ENCODE measurements at regions not wholly inside any gene's neighbourhood (a gene's known extent, or its start where the extent isn't known, plus 50 kb on each side); places are given as distances from the start of the nearest gene placed in this dataset.

DNA sequence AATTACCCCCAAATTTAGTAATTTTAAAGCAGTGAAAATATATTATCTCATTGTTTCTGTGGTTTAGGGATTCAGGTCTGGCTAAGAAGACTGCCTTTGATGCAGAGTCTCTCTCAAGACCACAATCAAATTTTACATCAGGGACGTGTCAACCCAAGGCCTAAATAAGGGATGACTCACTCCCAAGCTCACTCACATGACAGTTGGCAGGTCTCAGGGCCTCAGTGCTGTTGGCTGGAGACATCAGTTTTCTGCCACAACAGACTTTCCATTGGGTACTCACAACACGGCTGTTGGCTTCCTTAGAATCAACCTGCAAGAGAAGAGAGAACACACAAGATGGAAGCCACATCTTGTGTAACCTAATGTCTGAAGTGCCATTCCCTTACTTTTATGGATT, 377.3 kb downstream of the FAM181B start:
- 73 to 79% methylated on average over 2 of the region's 2 CpGs for WGBS, 2 donors
- Histone ChIP-seq H3K36me3 (no peaks in the 10 kb centered on the region), H3K27ac (no peak overlapping the region), H3K4me1 (no peaks in the 10 kb centered on the region), H3K9me3 (peaks cover 0 to 2% (median 0%) of the 10 kb centered on the region in 4 donors), H3K27me3 (no peaks in the 10 kb centered on the region), H3K4me3 (no peak overlapping the region)
- DNase-seq, result no peak
- intact Hi-C loops (cut with DNase I), result no loop called here
- TF ChIP-seq POLR2AphosphoS5 (IDR thresholded peaks at IDR 0.05), result no peak
- TF ChIP-seq, protein P1, sequence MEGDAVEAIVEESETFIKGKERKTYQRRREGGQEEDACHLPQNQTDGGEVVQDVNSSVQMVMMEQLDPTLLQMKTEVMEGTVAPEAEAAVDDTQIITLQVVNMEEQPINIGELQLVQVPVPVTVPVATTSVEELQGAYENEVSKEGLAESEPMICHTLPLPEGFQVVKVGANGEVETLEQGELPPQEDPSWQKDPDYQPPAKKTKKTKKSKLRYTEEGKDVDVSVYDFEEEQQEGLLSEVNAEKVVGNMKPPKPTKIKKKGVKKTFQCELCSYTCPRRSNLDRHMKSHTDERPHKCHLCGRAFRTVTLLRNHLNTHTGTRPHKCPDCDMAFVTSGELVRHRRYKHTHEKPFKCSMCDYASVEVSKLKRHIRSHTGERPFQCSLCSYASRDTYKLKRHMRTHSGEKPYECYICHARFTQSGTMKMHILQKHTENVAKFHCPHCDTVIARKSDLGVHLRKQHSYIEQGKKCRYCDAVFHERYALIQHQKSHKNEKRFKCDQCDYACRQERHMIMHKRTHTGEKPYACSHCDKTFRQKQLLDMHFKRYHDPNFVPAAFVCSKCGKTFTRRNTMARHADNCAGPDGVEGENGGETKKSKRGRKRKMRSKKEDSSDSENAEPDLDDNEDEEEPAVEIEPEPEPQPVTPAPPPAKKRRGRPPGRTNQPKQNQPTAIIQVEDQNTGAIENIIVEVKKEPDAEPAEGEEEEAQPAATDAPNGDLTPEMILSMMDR (IDR thresholded peaks at IDR 0.05), result no peak
- TF ChIP-seq EP300 (IDR thresholded peaks at IDR 0.05), result no peak
- TF ChIP-seq POLR2A (IDR thresholded peaks at IDR 0.05), result no peak

DNA sequence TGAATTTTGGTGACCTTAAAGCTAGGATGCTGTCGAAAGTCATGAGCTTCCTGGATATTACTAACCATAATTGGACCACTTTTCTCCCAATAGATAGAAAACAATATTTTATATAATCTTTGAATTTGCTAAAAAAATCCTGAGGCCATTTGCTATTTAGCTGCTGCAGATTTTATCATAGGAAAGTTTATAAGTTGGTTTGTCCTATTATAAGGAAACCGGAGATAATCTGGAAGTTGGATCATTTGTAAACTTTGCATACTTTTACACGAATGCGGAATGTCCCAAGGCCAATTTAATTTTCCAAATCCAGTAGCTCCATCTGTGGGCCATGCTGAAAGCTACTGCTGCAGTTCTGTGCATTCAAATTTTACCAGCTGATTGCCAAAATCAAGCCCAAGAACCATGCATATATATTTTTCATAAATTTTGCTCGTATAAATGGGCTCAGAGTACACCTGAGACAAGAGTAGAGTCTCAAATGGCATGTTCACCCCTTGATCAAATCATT, 378.3 kb downstream of the FAM181B start:
- Histone ChIP-seq H3K27me3 (no peaks in the 10 kb centered on the region), H3K4me3 (no peak overlapping the region), H3K9me3 (peaks cover 0 to 2% (median 0%) of the 10 kb centered on the region in 4 donors), H3K27ac (no peak overlapping the region), H3K36me3 (no peaks in the 10 kb centered on the region), H3K4me1 (no peaks in the 10 kb centered on the region)
- intact Hi-C loops (cut with DNase I), result no loop called here
- TF ChIP-seq, protein P1 (IDR thresholded peaks at IDR 0.05), result no peak
- TF ChIP-seq POLR2AphosphoS5 (IDR thresholded peaks at IDR 0.05), result no peak
- TF ChIP-seq EP300 (IDR thresholded peaks at IDR 0.05), result no peak
- no peak for TF ChIP-seq POLR2A (IDR thresholded peaks at IDR 0.05)
- 64 to 72% methylated on average over 5 of the region's 5 CpGs for WGBS, 2 donors
- DNase-seq, result no peak

DNA sequence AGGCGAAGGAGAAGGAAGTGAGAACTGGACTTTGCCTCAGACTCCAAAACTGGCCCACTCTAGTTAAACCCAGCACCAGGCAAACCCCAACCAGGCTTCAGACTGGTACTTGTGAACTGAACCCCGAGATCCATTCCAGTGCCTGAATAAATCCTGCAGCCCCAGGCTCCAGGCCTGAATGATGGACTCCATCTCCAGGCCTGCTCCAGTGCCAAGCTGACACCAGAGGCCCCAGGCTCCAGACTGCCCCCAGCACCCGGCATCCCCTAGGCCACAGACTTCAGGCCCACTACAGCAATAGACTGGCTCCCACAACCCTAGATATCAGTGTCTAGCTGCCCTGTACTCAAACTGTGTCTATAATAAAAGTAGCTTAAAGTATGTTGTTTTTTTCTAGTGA, 406.8 kb downstream of the FAM181B start:
- no peaks in the 10 kb centered on the region for H3K36me3 ChIP-seq
- TF ChIP-seq EP300 (IDR thresholded peaks at IDR 0.05) (no peak), POLR2A (IDR thresholded peaks at IDR 0.05) (no peak), POLR2AphosphoS5 (IDR thresholded peaks at IDR 0.05) (no peak)
- TF ChIP-seq, protein P1 (IDR thresholded peaks at IDR 0.05), result no peak
- WGBS, 2 donors, result 64 to 80% methylated on average over 3 of the region's 3 CpGs
- no peaks in the 10 kb centered on the region for H3K27me3 ChIP-seq
- H3K9me3 ChIP-seq, result no peaks in the 10 kb centered on the region
- intact Hi-C loops (cut with DNase I), result no loop called here
- no peak for DNase-seq
- no peak overlapping the region for H3K4me3 ChIP-seq
- H3K4me1 ChIP-seq, result no peaks in the 10 kb centered on the region
- H3K27ac ChIP-seq, result no peak overlapping the region

DNA sequence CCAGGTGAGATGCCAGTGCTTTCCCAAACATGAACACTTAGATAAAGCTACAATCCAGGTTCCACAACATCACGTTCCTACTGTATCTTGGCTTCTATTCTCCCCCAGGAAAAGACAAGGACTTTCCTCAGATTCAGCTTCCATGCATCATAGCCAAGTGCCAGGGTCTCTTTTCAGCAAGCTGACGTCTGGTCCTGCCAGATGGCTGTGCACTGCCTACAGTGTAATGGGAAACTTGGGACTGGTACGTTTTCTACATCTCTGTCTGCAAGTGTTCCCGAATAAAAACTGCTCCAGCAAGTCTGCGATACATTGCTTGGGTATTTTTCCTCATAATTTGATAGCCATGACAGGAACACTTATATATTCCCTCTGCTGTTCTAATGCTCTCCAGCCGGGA, 412.5 kb downstream of the FAM181B start:
- no peak for TF ChIP-seq POLR2AphosphoS5 (IDR thresholded peaks at IDR 0.05)
- TF ChIP-seq, protein P1 (IDR thresholded peaks at IDR 0.05), result no peak
- no peak for TF ChIP-seq POLR2A (IDR thresholded peaks at IDR 0.05)
- WGBS, 2 donors, result 72 to 81% methylated on average over 6 of the region's 6 CpGs
- H3K4me3 ChIP-seq, result no peak overlapping the region
- intact Hi-C loops (cut with DNase I), result no loop called here
- H3K9me3 ChIP-seq, result no peaks in the 10 kb centered on the region
- no peak for DNase-seq
- no peaks in the 10 kb centered on the region for H3K36me3 ChIP-seq
- no peaks in the 10 kb centered on the region for H3K4me1 ChIP-seq
- no peaks in the 10 kb centered on the region for H3K27me3 ChIP-seq
- H3K27ac ChIP-seq, result no peak overlapping the region

DNA sequence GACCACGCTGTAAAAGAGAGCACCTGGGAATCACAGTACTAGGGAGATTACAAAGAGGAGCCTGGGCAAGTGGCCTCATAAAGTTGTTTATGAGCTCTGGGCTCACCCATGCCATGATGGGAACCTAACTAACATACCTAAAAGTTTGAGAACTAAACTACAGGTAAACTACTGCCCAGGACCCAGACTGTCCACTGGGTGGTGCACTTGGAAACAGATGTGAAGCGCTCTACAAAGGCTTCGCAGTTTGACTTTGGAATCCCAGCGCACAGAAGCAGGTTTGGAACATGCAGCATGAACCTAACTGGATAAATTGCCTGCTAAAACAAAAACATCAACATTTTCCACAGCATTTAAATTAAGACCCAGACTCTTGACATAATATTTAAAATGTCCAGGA, 418.6 kb downstream of the FAM181B start:
- Histone ChIP-seq H3K9me3 (no peaks in the 10 kb centered on the region), H3K27ac (no peak overlapping the region), H3K36me3 (no peaks in the 10 kb centered on the region), H3K27me3 (no peaks in the 10 kb centered on the region), H3K4me1 (no peaks in the 10 kb centered on the region), H3K4me3 (no peak overlapping the region)
- intact Hi-C loops (cut with DNase I), result no loop called here
- no peak for TF ChIP-seq POLR2A (IDR thresholded peaks at IDR 0.05)
- TF ChIP-seq EP300 (IDR thresholded peaks at IDR 0.05), result no peak
- no peak for TF ChIP-seq POLR2AphosphoS5 (IDR thresholded peaks at IDR 0.05)
- TF ChIP-seq, protein P1 (IDR thresholded peaks at IDR 0.05), result no peak
- WGBS, 2 donors, result 25% methylated on average over 4 of the region's 4 CpGs
- DNase-seq, result peak; percentile 53

Data from sigmoid colon (tissue), 6 donors.